ENCODE measurements at regions not wholly inside any gene's neighbourhood (a gene's known extent, or its start where the extent isn't known, plus 50 kb on each side); places are given as distances from the start of the nearest gene placed in this dataset.
"Not testable (repeated sequence)": the region's sequence is repeated elsewhere in the genome, so short reads cannot be mapped to it uniquely, and the experiment has no call there.

DNA sequence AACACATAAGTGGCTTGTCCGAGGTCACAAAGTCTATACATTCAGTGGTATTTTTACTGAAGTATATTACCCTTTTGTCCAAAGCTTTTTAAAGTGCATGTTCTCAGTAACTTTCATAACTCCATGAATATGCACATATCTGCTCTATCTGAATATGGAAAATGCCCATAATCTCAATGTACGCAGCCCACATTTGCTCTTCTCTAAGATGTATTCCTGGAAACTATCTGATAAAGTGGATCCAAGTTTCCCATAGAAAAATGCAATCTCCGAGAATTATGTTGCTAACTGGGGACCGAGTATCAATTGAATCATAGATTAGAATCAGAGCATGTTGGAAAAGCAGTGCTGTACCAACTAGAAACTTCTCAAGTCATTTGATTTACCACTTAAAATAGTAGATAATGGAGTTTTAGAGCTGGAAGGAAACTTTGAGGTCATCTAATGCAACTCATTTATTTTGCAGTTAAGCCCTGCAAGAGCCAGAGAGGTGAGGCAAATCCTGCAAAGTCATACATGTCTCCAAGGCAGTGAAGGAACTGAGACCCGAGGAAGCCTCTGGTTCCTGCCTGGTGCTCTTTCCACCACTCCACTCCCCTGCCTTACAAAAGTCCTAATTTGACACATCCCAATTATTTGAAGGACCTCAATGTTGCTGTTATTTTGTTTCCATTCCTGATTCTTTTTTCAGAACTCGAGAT is 69.4 kb downstream of the CYCS start:
- no peak overlapping the region for H2AFZ ChIP-seq (ENCODE audit: low read length)
- no peaks in the 10 kb centered on the region for H3K27me3 ChIP-seq (ENCODE audit: insufficient read depth, low read length)
- H3K79me2 ChIP-seq (ENCODE audit: insufficient read depth, low read length), result no peaks in the 10 kb centered on the region
- no peak overlapping the region for H3K4me2 ChIP-seq (ENCODE audit: insufficient read depth, low read length)
- no peaks in the 10 kb centered on the region for H3K36me3 ChIP-seq (ENCODE audit: insufficient read depth, low read length)
- H3K27ac ChIP-seq (ENCODE audit: low read depth, low read length), result no peak overlapping the region
- no peak for TF ChIP-seq CTCF (IDR thresholded peaks at IDR 0.05; ENCODE audit: extremely low read depth, low read depth, low read length)
- no peaks in the 10 kb centered on the region for H3K4me1 ChIP-seq (ENCODE audit: insufficient read depth, low read length)
- no peak for DNase-seq (ENCODE audit: insufficient read length, low spot score, missing footprints)
- H3K4me3 ChIP-seq (ENCODE audit: insufficient read depth, low read length), result no peak overlapping the region
- no peaks in the 10 kb centered on the region for H3K9me3 ChIP-seq (ENCODE audit: low read depth, low read length)
- H4K20me1 ChIP-seq (ENCODE audit: insufficient read depth, low read length), result no peaks in the 10 kb centered on the region

GRCh38 chr7:25054819-25055519 is 70.1 kb downstream of the CYCS start:
- H3K4me1 ChIP-seq (ENCODE audit: insufficient read depth, low read length), result no peaks in the 10 kb centered on the region
- no peak overlapping the region for H2AFZ ChIP-seq (ENCODE audit: low read length)
- no peaks in the 10 kb centered on the region for H4K20me1 ChIP-seq (ENCODE audit: insufficient read depth, low read length)
- no peak for DNase-seq (ENCODE audit: insufficient read length, low spot score, missing footprints)
- no peaks in the 10 kb centered on the region for H3K79me2 ChIP-seq (ENCODE audit: insufficient read depth, low read length)
- H3K4me2 ChIP-seq (ENCODE audit: insufficient read depth, low read length), result no peak overlapping the region
- no peaks in the 10 kb centered on the region for H3K27me3 ChIP-seq (ENCODE audit: insufficient read depth, low read length)
- no peaks in the 10 kb centered on the region for H3K9me3 ChIP-seq (ENCODE audit: low read depth, low read length)
- H3K36me3 ChIP-seq (ENCODE audit: insufficient read depth, low read length), result no peaks in the 10 kb centered on the region
- H3K27ac ChIP-seq (ENCODE audit: low read depth, low read length), result no peak overlapping the region
- TF ChIP-seq CTCF (IDR thresholded peaks at IDR 0.05; ENCODE audit: extremely low read depth, low read depth, low read length), result no peak
- no peak overlapping the region for H3K4me3 ChIP-seq (ENCODE audit: insufficient read depth, low read length)

DNA sequence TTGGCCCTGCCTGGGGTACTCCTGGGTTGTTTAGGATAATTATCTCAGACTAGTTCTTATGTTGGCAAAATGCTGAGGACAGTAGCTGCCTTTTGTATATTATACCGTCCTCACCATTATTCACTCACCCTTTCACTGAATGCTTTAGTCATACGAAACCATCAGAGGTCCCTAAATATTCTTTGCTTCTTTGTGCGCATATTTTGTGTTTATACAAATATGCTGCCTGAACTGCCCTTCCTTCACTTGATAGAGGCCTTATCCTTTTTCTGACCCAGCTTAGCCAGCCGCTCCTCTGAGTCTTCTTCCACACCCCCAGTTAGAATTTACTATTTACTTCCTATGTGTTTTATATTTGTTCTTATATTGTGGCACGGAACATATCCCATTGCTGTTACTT is 70.2 kb upstream of the OSBPL3 start:
- no peak overlapping the region for H3K4me3 ChIP-seq (ENCODE audit: insufficient read depth, low read length)
- no peaks in the 10 kb centered on the region for H3K9me3 ChIP-seq (ENCODE audit: low read depth, low read length)
- H3K36me3 ChIP-seq (ENCODE audit: insufficient read depth, low read length), result no peaks in the 10 kb centered on the region
- no peaks in the 10 kb centered on the region for H3K4me1 ChIP-seq (ENCODE audit: insufficient read depth, low read length)
- H2AFZ ChIP-seq (ENCODE audit: low read length), result no peak overlapping the region
- no peak for DNase-seq (ENCODE audit: insufficient read length, low spot score, missing footprints)
- H3K79me2 ChIP-seq (ENCODE audit: insufficient read depth, low read length), result no peaks in the 10 kb centered on the region
- no peak overlapping the region for H3K4me2 ChIP-seq (ENCODE audit: insufficient read depth, low read length)
- H3K27ac ChIP-seq (ENCODE audit: low read depth, low read length), result no peak overlapping the region
- no peaks in the 10 kb centered on the region for H4K20me1 ChIP-seq (ENCODE audit: insufficient read depth, low read length)
- no peaks in the 10 kb centered on the region for H3K27me3 ChIP-seq (ENCODE audit: insufficient read depth, low read length)
- TF ChIP-seq CTCF (IDR thresholded peaks at IDR 0.05; ENCODE audit: extremely low read depth, low read depth, low read length), result no peak

- Histone ChIP-seq H3K4me1 (ENCODE audit: insufficient read depth, low read length) (no peaks in the 10 kb centered on the region), H2AFZ (ENCODE audit: low read length) (no peak overlapping the region), H3K27ac (ENCODE audit: low read depth, low read length) (no peak overlapping the region), H3K4me3 (ENCODE audit: insufficient read depth, low read length) (no peak overlapping the region), H3K9me3 (ENCODE audit: low read depth, low read length) (no peaks in the 10 kb centered on the region), H3K27me3 (ENCODE audit: insufficient read depth, low read length) (no peaks in the 10 kb centered on the region), H3K79me2 (ENCODE audit: insufficient read depth, low read length) (no peaks in the 10 kb centered on the region), H3K36me3 (ENCODE audit: insufficient read depth, low read length) (no peaks in the 10 kb centered on the region), H3K4me2 (ENCODE audit: insufficient read depth, low read length) (no peak overlapping the region), H4K20me1 (ENCODE audit: insufficient read depth, low read length) (no peaks in the 10 kb centered on the region)
- no peak for DNase-seq (ENCODE audit: insufficient read length, low spot score, missing footprints)
- TF ChIP-seq CTCF (IDR thresholded peaks at IDR 0.05; ENCODE audit: extremely low read depth, low read depth, low read length), result no peak
Measured at GRCh38 chr7:25048444-25048834, 68.5 kb upstream of the OSBPL3 start.

GRCh38 chr7:25047571-25048443 is 67.8 kb upstream of the OSBPL3 start:
- not testable (repeated sequence) for H3K79me2 ChIP-seq (ENCODE audit: insufficient read depth, low read length); DNase-seq (ENCODE audit: insufficient read length, low spot score, missing footprints); H3K27ac ChIP-seq (ENCODE audit: low read depth, low read length); H3K36me3 ChIP-seq (ENCODE audit: insufficient read depth, low read length); H4K20me1 ChIP-seq (ENCODE audit: insufficient read depth, low read length); H3K4me1 ChIP-seq (ENCODE audit: insufficient read depth, low read length); H3K9me3 ChIP-seq (ENCODE audit: low read depth, low read length); H3K4me2 ChIP-seq (ENCODE audit: insufficient read depth, low read length); H2AFZ ChIP-seq (ENCODE audit: low read length); H3K4me3 ChIP-seq (ENCODE audit: insufficient read depth, low read length); H3K27me3 ChIP-seq (ENCODE audit: insufficient read depth, low read length)
